ENCODE measurements at regions not wholly inside any gene's neighbourhood (a gene's known extent, or its start where the extent isn't known, plus 50 kb on each side); places are given as distances from the start of the nearest gene placed in this dataset.

DNA sequence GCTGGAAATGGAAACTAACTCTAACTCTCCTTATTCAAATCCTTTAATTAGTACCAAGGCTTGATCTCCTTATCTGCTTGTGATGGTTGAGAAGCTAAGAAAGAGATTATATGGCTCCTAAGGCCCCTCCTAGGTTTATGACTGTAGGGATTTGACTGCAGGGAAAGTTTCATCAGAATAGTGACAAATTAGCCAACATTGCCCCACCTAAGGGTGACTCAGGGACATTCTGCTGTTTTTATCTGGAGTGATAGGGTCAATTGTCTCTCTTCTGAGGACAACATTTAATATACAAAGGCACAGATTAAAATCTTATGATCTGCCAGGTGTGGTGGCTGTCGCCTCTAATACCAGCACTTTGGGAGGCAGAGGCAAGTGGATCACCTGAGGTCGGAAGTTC, 138.1 kb upstream of the MARCKS start:
- TF ChIP-seq, protein P1, sequence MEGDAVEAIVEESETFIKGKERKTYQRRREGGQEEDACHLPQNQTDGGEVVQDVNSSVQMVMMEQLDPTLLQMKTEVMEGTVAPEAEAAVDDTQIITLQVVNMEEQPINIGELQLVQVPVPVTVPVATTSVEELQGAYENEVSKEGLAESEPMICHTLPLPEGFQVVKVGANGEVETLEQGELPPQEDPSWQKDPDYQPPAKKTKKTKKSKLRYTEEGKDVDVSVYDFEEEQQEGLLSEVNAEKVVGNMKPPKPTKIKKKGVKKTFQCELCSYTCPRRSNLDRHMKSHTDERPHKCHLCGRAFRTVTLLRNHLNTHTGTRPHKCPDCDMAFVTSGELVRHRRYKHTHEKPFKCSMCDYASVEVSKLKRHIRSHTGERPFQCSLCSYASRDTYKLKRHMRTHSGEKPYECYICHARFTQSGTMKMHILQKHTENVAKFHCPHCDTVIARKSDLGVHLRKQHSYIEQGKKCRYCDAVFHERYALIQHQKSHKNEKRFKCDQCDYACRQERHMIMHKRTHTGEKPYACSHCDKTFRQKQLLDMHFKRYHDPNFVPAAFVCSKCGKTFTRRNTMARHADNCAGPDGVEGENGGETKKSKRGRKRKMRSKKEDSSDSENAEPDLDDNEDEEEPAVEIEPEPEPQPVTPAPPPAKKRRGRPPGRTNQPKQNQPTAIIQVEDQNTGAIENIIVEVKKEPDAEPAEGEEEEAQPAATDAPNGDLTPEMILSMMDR (IDR thresholded peaks at IDR 0.05) = no peak
- no peak for TF ChIP-seq POLR2A (IDR thresholded peaks at IDR 0.05)
